ENCODE measurements at regions not wholly inside any gene's neighbourhood (a gene's known extent, or its start where the extent isn't known, plus 50 kb on each side); places are given as distances from the start of the nearest gene placed in this dataset.
"Not testable (repeated sequence)": the region's sequence is repeated elsewhere in the genome, so short reads cannot be mapped to it uniquely, and the experiment has no call there.

- no peak for FAIRE-seq
- no peak for DNase-seq (ENCODE audit: low spot score)
Observed at GRCh38 chr16:65697065-65697464, 575.2 kb upstream of the CDH11 start.

GRCh38 chr16:65691846-65692245 lies 570.0 kb upstream of the CDH11 start:
- FAIRE-seq; DNase-seq (ENCODE audit: low spot score): not testable (repeated sequence)

GRCh38 chr16:65689726-65690125 lies 567.9 kb upstream of the CDH11 start:
- no peak for DNase-seq (ENCODE audit: low spot score)
- no peak for FAIRE-seq

- DNase-seq (ENCODE audit: low spot score) (no peak), FAIRE-seq (no peak)
Observed at GRCh38 chr16:65688301-65688700, 566.4 kb upstream of the CDH11 start.

- FAIRE-seq, result no peak
- peak; percentile 7 for DNase-seq (ENCODE audit: low spot score)
Observed at GRCh38 chr16:65684230-65684629, 562.4 kb upstream of the CDH11 start.

GRCh38 chr16:65681406-65681805 lies 559.5 kb upstream of the CDH11 start:
- no peak for FAIRE-seq
- no peak for DNase-seq (ENCODE audit: low spot score)

GRCh38 chr16:65679785-65680184 lies 557.9 kb upstream of the CDH11 start:
- no peak for DNase-seq (ENCODE audit: low spot score)
- no peak for FAIRE-seq

GRCh38 chr16:65675161-65675560 lies 553.3 kb upstream of the CDH11 start:
- FAIRE-seq, result no peak
- no peak for DNase-seq (ENCODE audit: low spot score)

- FAIRE-seq (no peak), DNase-seq (ENCODE audit: low spot score) (no peak)
Observed at GRCh38 chr16:65672960-65673359, 551.1 kb upstream of the CDH11 start.

- FAIRE-seq (no peak), DNase-seq (ENCODE audit: low spot score) (no peak)
Observed at GRCh38 chr16:65671071-65671470, 549.2 kb upstream of the CDH11 start.

- no peak for FAIRE-seq
- no peak for DNase-seq (ENCODE audit: low spot score)
Observed at GRCh38 chr16:65668064-65668595, 546.3 kb upstream of the CDH11 start.

GRCh38 chr16:65667011-65667578 lies 545.2 kb upstream of the CDH11 start:
- DNase-seq (ENCODE audit: low spot score) (no peak), FAIRE-seq (no peak)

- no peak for DNase-seq (ENCODE audit: low spot score)
- FAIRE-seq, result no peak
Observed at GRCh38 chr16:65666132-65666941, 544.5 kb upstream of the CDH11 start.

- no peak for FAIRE-seq
- DNase-seq (ENCODE audit: low spot score), result no peak
Observed at GRCh38 chr16:65665586-65665985, 543.7 kb upstream of the CDH11 start.

- no peak for FAIRE-seq
- DNase-seq (ENCODE audit: low spot score), result no peak
Observed at GRCh38 chr16:65663774-65664173, 541.9 kb upstream of the CDH11 start.

- DNase-seq (ENCODE audit: low spot score) (no peak), FAIRE-seq (no peak)
Observed at GRCh38 chr16:65662256-65662655, 540.4 kb upstream of the CDH11 start.

GRCh38 chr16:65661558-65661957 lies 539.7 kb upstream of the CDH11 start:
- DNase-seq (ENCODE audit: low spot score) (no peak), FAIRE-seq (no peak)

- DNase-seq (ENCODE audit: low spot score), result no peak
- no peak for FAIRE-seq
Observed at GRCh38 chr16:65660390-65660789, 538.5 kb upstream of the CDH11 start.

GRCh38 chr16:65659758-65660157 lies 537.9 kb upstream of the CDH11 start:
- DNase-seq (ENCODE audit: low spot score), result no peak
- no peak for FAIRE-seq

- FAIRE-seq (no peak), DNase-seq (ENCODE audit: low spot score) (peak; percentile 5)
Observed at GRCh38 chr16:65658787-65659220, 536.9 kb upstream of the CDH11 start.

- FAIRE-seq, result no peak
- DNase-seq (ENCODE audit: low spot score), result peak; percentile 55
Observed at GRCh38 chr16:65658349-65658748, 536.5 kb upstream of the CDH11 start.

GRCh38 chr16:65657556-65657955 lies 535.7 kb upstream of the CDH11 start:
- FAIRE-seq (no peak), DNase-seq (ENCODE audit: low spot score) (no peak)

- no peak for FAIRE-seq
- DNase-seq (ENCODE audit: low spot score), result no peak
Observed at GRCh38 chr16:65657071-65657494, 535.2 kb upstream of the CDH11 start.
